Prostate gland (tissue), 2 donors: ENCODE measurements at regions not wholly inside any gene's neighbourhood (a gene's known extent, or its start where the extent isn't known, plus 50 kb on each side); places are given as distances from the start of the nearest gene placed in this dataset.

Source experiments
- CTCF ChIP-seq, 4 experiments: fragments of 200-600 bp in 2 of 4; fragments of 450-650 bp in 2 of 4; sonication (generic) in 2 of 4; IDR thresholded peaks; 1 replicate in 3 of 4; 2 replicates in 1 of 4; pipeline ENCODE4 v1.5.1; 2016 to 2019; ENCODE audit warnings: antibody characterized with exemption in 4 of 4, mild to moderate bottlenecking in 2 of 4, moderate library complexity in 2 of 4
- POLR2AphosphoS5 ChIP-seq: sonication (generic); formaldehyde crosslinking; IDR thresholded peaks from one replicate; pipeline ENCODE4 v1.6.1; 2017; ENCODE audit warnings: antibody characterized with exemption

- TF ChIP-seq CTCF (IDR thresholded peaks at IDR 0.05) (no peak), POLR2AphosphoS5 (no peak)
Measured at GRCh38 chr3:23671851-23672589, 133.7 kb upstream of the UBE2E1 start.
